GM19455 (cell line): ENCODE measurements at regions not wholly inside any gene's neighbourhood (a gene's known extent, or its start where the extent isn't known, plus 50 kb on each side); places are given as distances from the start of the nearest gene placed in this dataset.

Experiments
- ATAC-seq: cut with Tn5 transposase; IDR thresholded peaks from one replicate; pipeline ENCODE4 v1.9.1; 2021; ENCODE audit not compliant: unreplicated experiment

- no peak for ATAC-seq
Observed at GRCh38 chr2:831622-832021, 119.0 kb upstream of the SNTG2 start.

GRCh38 chr2:831225-831536 is 119.5 kb upstream of the SNTG2 start:
- ATAC-seq, result no peak

GRCh38 chr2:830419-831224 is 120.0 kb upstream of the SNTG2 start:
- no peak for ATAC-seq

- ATAC-seq, result no peak
Observed at GRCh38 chr2:829047-829446, 121.6 kb upstream of the SNTG2 start.

- ATAC-seq, result no peak
Observed at GRCh38 chr2:824954-825353, 125.7 kb upstream of the SNTG2 start.

GRCh38 chr2:824524-824923 is 126.1 kb upstream of the SNTG2 start:
- ATAC-seq, result no peak

GRCh38 chr2:821546-821945 is 129.1 kb upstream of the SNTG2 start:
- no peak for ATAC-seq

- ATAC-seq, result no peak
Observed at GRCh38 chr2:819601-820000, 131.0 kb upstream of the SNTG2 start.

- no peak for ATAC-seq
Observed at GRCh38 chr2:819121-819520, 131.5 kb upstream of the SNTG2 start.

- no peak for ATAC-seq
Observed at GRCh38 chr2:817336-818015, 133.2 kb upstream of the SNTG2 start.

GRCh38 chr2:816278-816677 is 134.4 kb upstream of the SNTG2 start:
- ATAC-seq, result no peak

- ATAC-seq, result no peak
Observed at GRCh38 chr2:810397-810796, 133.2 kb upstream of the TMEM18 start.

- no peak for ATAC-seq
Observed at GRCh38 chr2:807300-807699, 130.1 kb upstream of the TMEM18 start.

GRCh38 chr2:805664-806063 is 128.5 kb upstream of the TMEM18 start:
- no peak for ATAC-seq

GRCh38 chr2:797993-798392 is 120.8 kb upstream of the TMEM18 start:
- no peak for ATAC-seq

- ATAC-seq, result no peak
Observed at GRCh38 chr2:797556-797955, 120.3 kb upstream of the TMEM18 start.

GRCh38 chr2:796141-796985 is 119.2 kb upstream of the TMEM18 start:
- ATAC-seq, result no peak

GRCh38 chr2:795531-796041 is 118.4 kb upstream of the TMEM18 start:
- no peak for ATAC-seq

- no peak for ATAC-seq
Observed at GRCh38 chr2:794554-795241, 117.5 kb upstream of the TMEM18 start.

GRCh38 chr2:793236-793635 is 116.0 kb upstream of the TMEM18 start:
- no peak for ATAC-seq

GRCh38 chr2:792687-793086 is 115.5 kb upstream of the TMEM18 start:
- ATAC-seq, result no peak
